Gastrocnemius medialis (tissue), 4 donors: ENCODE measurements at regions not wholly inside any gene's neighbourhood (a gene's known extent, or its start where the extent isn't known, plus 50 kb on each side); places are given as distances from the start of the nearest gene placed in this dataset.

Source experiments
- POLR2A ChIP-seq, 2 donors: fragments of 450-650 bp; IDR thresholded peaks; one replicate each; pipeline ENCODE4 v1.6.1; 2017; ENCODE audit warnings: antibody characterized with exemption in 2 of 2, mild to moderate bottlenecking in 2 of 2, moderate library complexity in 2 of 2
- TF ChIP-seq, protein P1 (sequence below), 5 experiments: fragments of 450-650 bp in 3 of 5; fragments of 200-600 bp in 2 of 5; sonication (generic) in 2 of 5; IDR thresholded peaks in 4 of 5; conservative IDR thresholded peaks in 1 of 5; 1 replicate in 4 of 5; 2 replicates in 1 of 5; pipeline ENCODE4 v1.5.1; 2016 to 2019; ENCODE audit warnings: antibody characterized with exemption in 5 of 5, mild to moderate bottlenecking in 3 of 5, moderate library complexity in 3 of 5

DNA sequence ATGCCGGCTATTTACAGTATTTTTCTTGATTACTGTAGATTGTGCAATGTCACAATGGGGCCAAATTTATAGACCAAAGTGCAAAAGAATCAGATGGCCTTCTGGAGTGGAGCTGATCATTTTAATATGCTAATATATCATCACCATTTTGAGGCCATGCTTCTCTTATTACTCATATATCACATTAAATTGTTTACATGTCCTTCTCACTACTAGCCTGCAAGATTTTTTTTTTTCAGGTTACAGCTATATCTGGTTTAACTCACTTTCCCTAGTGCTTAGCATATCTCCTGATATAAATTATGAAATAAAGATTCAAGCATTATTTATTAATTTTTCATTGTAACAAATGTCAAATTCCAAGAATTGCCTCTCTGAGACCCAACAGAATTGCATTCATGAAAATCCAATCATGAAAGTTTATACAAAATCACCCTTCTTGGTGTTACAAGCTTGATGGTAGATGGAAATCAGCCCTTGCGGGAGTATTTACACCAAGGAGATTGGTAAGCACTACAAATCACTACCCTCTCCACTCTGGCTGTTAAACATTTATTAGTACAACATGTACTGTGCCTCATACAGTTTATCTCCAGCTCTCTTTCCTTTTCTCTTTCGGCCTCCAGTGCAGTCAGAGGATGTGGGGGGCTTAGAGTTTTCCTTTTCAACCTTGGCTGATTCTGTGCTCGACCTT lies 703.9 kb downstream of the BRINP1 start:
- TF ChIP-seq POLR2A (IDR thresholded peaks at IDR 0.05), result no peak
- TF ChIP-seq, protein P1, sequence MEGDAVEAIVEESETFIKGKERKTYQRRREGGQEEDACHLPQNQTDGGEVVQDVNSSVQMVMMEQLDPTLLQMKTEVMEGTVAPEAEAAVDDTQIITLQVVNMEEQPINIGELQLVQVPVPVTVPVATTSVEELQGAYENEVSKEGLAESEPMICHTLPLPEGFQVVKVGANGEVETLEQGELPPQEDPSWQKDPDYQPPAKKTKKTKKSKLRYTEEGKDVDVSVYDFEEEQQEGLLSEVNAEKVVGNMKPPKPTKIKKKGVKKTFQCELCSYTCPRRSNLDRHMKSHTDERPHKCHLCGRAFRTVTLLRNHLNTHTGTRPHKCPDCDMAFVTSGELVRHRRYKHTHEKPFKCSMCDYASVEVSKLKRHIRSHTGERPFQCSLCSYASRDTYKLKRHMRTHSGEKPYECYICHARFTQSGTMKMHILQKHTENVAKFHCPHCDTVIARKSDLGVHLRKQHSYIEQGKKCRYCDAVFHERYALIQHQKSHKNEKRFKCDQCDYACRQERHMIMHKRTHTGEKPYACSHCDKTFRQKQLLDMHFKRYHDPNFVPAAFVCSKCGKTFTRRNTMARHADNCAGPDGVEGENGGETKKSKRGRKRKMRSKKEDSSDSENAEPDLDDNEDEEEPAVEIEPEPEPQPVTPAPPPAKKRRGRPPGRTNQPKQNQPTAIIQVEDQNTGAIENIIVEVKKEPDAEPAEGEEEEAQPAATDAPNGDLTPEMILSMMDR (IDR thresholded peaks at IDR 0.05 in 4 of 5, conservative IDR thresholded peaks at IDR 0.05 in 1 of 5), result no peak
